ENCODE measurements at regions not wholly inside any gene's neighbourhood (a gene's known extent, or its start where the extent isn't known, plus 50 kb on each side); places are given as distances from the start of the nearest gene placed in this dataset.

DNA sequence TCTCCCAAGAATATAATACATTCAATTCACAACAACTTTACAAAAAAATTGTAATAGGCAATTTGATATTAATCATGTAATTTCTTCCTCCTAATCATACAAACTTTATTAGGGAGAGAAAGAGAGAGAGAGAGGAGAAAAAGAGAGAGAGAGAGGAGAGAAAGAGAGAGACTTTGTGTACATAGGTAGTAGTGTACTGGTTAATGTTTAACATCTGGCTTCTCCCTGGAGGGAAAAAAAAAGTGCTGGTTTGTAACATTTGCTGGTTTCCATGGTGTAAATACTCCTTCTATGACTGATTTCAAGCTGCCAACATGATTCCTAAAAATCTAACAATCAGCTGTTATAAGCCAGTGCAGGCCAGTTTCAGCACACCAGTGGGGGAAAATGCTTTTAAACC lies 98.0 kb upstream of the ARHGEF26 start:
- TF ChIP-seq, protein P1, sequence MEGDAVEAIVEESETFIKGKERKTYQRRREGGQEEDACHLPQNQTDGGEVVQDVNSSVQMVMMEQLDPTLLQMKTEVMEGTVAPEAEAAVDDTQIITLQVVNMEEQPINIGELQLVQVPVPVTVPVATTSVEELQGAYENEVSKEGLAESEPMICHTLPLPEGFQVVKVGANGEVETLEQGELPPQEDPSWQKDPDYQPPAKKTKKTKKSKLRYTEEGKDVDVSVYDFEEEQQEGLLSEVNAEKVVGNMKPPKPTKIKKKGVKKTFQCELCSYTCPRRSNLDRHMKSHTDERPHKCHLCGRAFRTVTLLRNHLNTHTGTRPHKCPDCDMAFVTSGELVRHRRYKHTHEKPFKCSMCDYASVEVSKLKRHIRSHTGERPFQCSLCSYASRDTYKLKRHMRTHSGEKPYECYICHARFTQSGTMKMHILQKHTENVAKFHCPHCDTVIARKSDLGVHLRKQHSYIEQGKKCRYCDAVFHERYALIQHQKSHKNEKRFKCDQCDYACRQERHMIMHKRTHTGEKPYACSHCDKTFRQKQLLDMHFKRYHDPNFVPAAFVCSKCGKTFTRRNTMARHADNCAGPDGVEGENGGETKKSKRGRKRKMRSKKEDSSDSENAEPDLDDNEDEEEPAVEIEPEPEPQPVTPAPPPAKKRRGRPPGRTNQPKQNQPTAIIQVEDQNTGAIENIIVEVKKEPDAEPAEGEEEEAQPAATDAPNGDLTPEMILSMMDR (optimal IDR thresholded peaks at IDR 0.05 in 1 of 3, IDR thresholded peaks at IDR 0.05 in 1 of 3, conservative IDR thresholded peaks at IDR 0.05 in 1 of 3; ENCODE audit: extremely low read depth in 1 of 3, insufficient read depth in 2 of 3, low read length in 3 of 3): no peak
- no peak for TF ChIP-seq EZH2 (IDR thresholded peaks at IDR 0.05; ENCODE audit: low read length)
